ENCODE measurements at regions not wholly inside any gene's neighbourhood (a gene's known extent, or its start where the extent isn't known, plus 50 kb on each side); places are given as distances from the start of the nearest gene placed in this dataset.

- DNase-seq (ENCODE audit: low read depth): peak; percentile 98
- no peak overlapping the region for H3K4me3 ChIP-seq (ENCODE audit: low read depth, low read length)
- no peak for TF ChIP-seq CTCF (conservative IDR thresholded peaks at IDR 0.05; ENCODE audit: low read depth, low read length)
Observed at GRCh38 chr12:88299567-88300101, 157.5 kb downstream of the TMTC3 start.

GRCh38 chr12:88300931-88301330, 158.8 kb downstream of the TMTC3 start:
- no peak for DNase-seq (ENCODE audit: low read depth)
- TF ChIP-seq CTCF (conservative IDR thresholded peaks at IDR 0.05; ENCODE audit: low read depth, low read length): no peak
- no peak overlapping the region for H3K4me3 ChIP-seq (ENCODE audit: low read depth, low read length)

- TF ChIP-seq CTCF (conservative IDR thresholded peaks at IDR 0.05; ENCODE audit: low read depth, low read length): no peak
- H3K4me3 ChIP-seq (ENCODE audit: low read depth, low read length): no peak overlapping the region
- no peak for DNase-seq (ENCODE audit: low read depth)
Observed at GRCh38 chr12:88303335-88303734, 161.2 kb downstream of the TMTC3 start.

- DNase-seq (ENCODE audit: low read depth): no peak
- TF ChIP-seq CTCF (conservative IDR thresholded peaks at IDR 0.05; ENCODE audit: low read depth, low read length): no peak
- no peak overlapping the region for H3K4me3 ChIP-seq (ENCODE audit: low read depth, low read length)
Observed at GRCh38 chr12:88305254-88305890, 163.3 kb downstream of the TMTC3 start.

GRCh38 chr12:88306471-88307069, 164.5 kb downstream of the TMTC3 start:
- no peak for TF ChIP-seq CTCF (conservative IDR thresholded peaks at IDR 0.05; ENCODE audit: low read depth, low read length)
- H3K4me3 ChIP-seq (ENCODE audit: low read depth, low read length): no peak overlapping the region
- DNase-seq (ENCODE audit: low read depth): peak; percentile 50

- no peak overlapping the region for H3K4me3 ChIP-seq (ENCODE audit: low read depth, low read length)
- DNase-seq (ENCODE audit: low read depth): no peak
- TF ChIP-seq CTCF (conservative IDR thresholded peaks at IDR 0.05; ENCODE audit: low read depth, low read length): no peak
Observed at GRCh38 chr12:88307961-88308360, 165.9 kb downstream of the TMTC3 start.

- TF ChIP-seq CTCF (conservative IDR thresholded peaks at IDR 0.05; ENCODE audit: low read depth, low read length): no peak
- peak; percentile 94 for DNase-seq (ENCODE audit: low read depth)
- no peak overlapping the region for H3K4me3 ChIP-seq (ENCODE audit: low read depth, low read length)
Observed at GRCh38 chr12:88308825-88309224, 166.7 kb downstream of the TMTC3 start.
